Endothelial cell of umbilical vein (primary cell): ENCODE measurements at regions not wholly inside any gene's neighbourhood (a gene's known extent, or its start where the extent isn't known, plus 50 kb on each side); places are given as distances from the start of the nearest gene placed in this dataset.

Experiments
- BruUV-seq: library from RNA; stranded (reverse); fragments of 400-500 nt; replicated peaks from 2 replicates; lab custom pipeline; 2021; lab: Mats Ljungman, UMichigan
- CTCF ChIA-PET: fragments of 300-600, 350-600 bp; sonication (Branson Sonifier 250); formaldehyde crosslinking; loops from one replicate; lab custom pipeline; 2021; ENCODE audit warnings: antibody characterized with exemption, inconsistent platforms; lab: Charles Lee
- POLR2A ChIA-PET: fragments of 300-600, 350-600 bp; sonication (Branson Sonifier 250); formaldehyde crosslinking; loops from one replicate; lab custom pipeline; 2021; ENCODE audit warnings: antibody characterized with exemption, inconsistent platforms; lab: Charles Lee
- DNase-seq: peaks from one replicate; pipeline ENCODE4 v3.0.0-alpha.2; 2011; ENCODE audit warnings: low read depth, low spot score
- FAIRE-seq: peaks from 2 replicates; lab custom pipeline; 2011; peaks lifted over from hg19 to GRCh38; lab: Jason Lieb, UNC
- H2AFZ ChIP-seq: 2 replicates; pipeline ENCODE4 v1.6.0; 2012; ENCODE audit warnings: low read depth, low read length, control low read depth, inconsistent platforms
- H3K27ac ChIP-seq: 2 replicates; pipeline ENCODE4 v1.5.1; 2011; ENCODE audit warnings: low read depth, mild to moderate bottlenecking, control low read depth, low read length, moderate library complexity; ENCODE audit not compliant: insufficient read depth
- H3K27me3 ChIP-seq, 2 experiments: 2 replicates each; pipeline versions ENCODE4 v1.6.0 to v1.6.1; 2011; ENCODE audit warnings: low read length in 2 of 2, mixed read lengths in 1 of 2; ENCODE audit not compliant: control insufficient read depth in 2 of 2, insufficient read depth in 2 of 2
- H3K36me3 ChIP-seq, 2 experiments: 2 replicates in 1 of 2; 3 replicates in 1 of 2; pipeline ENCODE4 v1.5.1; 2011; ENCODE audit warnings: low read length in 2 of 2, mild to moderate bottlenecking in 1 of 2, moderate library complexity in 1 of 2; ENCODE audit not compliant: control insufficient read depth in 2 of 2, insufficient read depth in 2 of 2; ENCODE audit errors: extremely low read depth in 1 of 2
- H3K4me1 ChIP-seq: 3 replicates; pipeline ENCODE4 v1.5.1; 2011; ENCODE audit warnings: mild to moderate bottlenecking, low read length; ENCODE audit not compliant: control insufficient read depth, insufficient read depth; ENCODE audit errors: extremely low read depth
- H3K4me2 ChIP-seq: 2 replicates; pipeline ENCODE4 v1.6.1; 2011; ENCODE audit warnings: low read length, control low read depth, mixed read lengths; ENCODE audit not compliant: insufficient read depth
- H3K4me3 ChIP-seq, 3 experiments: fragments of 200-600 bp in 1 of 3; sonication (generic), shearing (Covaris generic) in 1 of 3; replicated peaks in 1 of 3; 2 replicates each; pipeline ENCODE4 v1.5.1; 2011 to 2016; ENCODE audit warnings: control low read depth in 3 of 3, low read length in 3 of 3, mild to moderate bottlenecking in 2 of 3, inconsistent platforms in 1 of 3, low read depth in 1 of 3, moderate library complexity in 1 of 3; ENCODE audit not compliant: insufficient read depth in 1 of 3
- H3K79me2 ChIP-seq: 2 replicates; pipeline ENCODE4 v1.6.0; 2012; ENCODE audit warnings: low read length, inconsistent platforms; ENCODE audit not compliant: control insufficient read depth, insufficient read depth
- H3K9ac ChIP-seq: replicated peaks from 2 replicates; pipeline ENCODE3; 2011; ENCODE audit warnings: low read length, control low read depth; ENCODE audit not compliant: insufficient read depth; ENCODE audit errors: extremely low read depth
- H3K9me1 ChIP-seq: replicated peaks from 3 replicates; pipeline ENCODE4 v1.6.0; 2011; ENCODE audit warnings: mild to moderate bottlenecking, low read length; ENCODE audit not compliant: control insufficient read depth, insufficient read depth; ENCODE audit errors: extremely low read depth
- H3K9me3 ChIP-seq: replicated peaks from 2 replicates; pipeline ENCODE4 v1.5.1; 2012; ENCODE audit warnings: low read length, inconsistent platforms; ENCODE audit not compliant: control insufficient read depth, insufficient read depth
- H4K20me1 ChIP-seq: replicated peaks from 2 replicates; pipeline ENCODE3; 2011; ENCODE audit warnings: mild to moderate bottlenecking, low read length; ENCODE audit not compliant: control insufficient read depth, insufficient read depth; ENCODE audit errors: extremely low read depth
- CTCF ChIP-seq, 2 donors: IDR thresholded peaks; 1 replicate in 1 of 2; 2 replicates in 1 of 2; pipeline ENCODE4 v1.5.1; 2011; ENCODE audit warnings: low read length in 2 of 2, mild to moderate bottlenecking in 2 of 2, moderate library complexity in 2 of 2, control low read depth in 1 of 2, inconsistent platforms in 1 of 2, low read depth in 1 of 2; ENCODE audit not compliant: insufficient read depth in 1 of 2; ENCODE audit errors: extremely low read depth in 1 of 2
- EZH2 ChIP-seq: IDR thresholded peaks from 2 replicates; pipeline ENCODE4 v1.6.1; 2012; ENCODE audit warnings: borderline replicate concordance, low read depth, mild to moderate bottlenecking, moderate library complexity, low read length, inconsistent platforms; ENCODE audit not compliant: severe bottlenecking
- JUN ChIP-seq: IDR thresholded peaks from 2 replicates; pipeline ENCODE4 v1.6.1; 2011; ENCODE audit warnings: borderline replicate concordance, low read depth; ENCODE audit not compliant: insufficient read length, insufficient read depth
- POLR2A ChIP-seq: IDR thresholded peaks from 2 replicates; pipeline ENCODE4 v1.6.1; 2012; ENCODE audit warnings: low read depth, mild to moderate bottlenecking, control low read depth, low read length
- POLR2AphosphoS5 ChIP-seq: IDR thresholded peaks from 2 replicates; pipeline ENCODE4 v1.6.1; 2012; ENCODE audit warnings: low read depth, mild to moderate bottlenecking, control low read depth, low read length, moderate library complexity; ENCODE audit not compliant: insufficient read depth
- dilution Hi-C: fragments of 300-500 bp; cut with MboI; formaldehyde crosslinking; loops from one replicate; pipeline ENCODE4 v1.15.0; 2019; ENCODE audit warnings: low sequenced_read_pairs; ENCODE audit not compliant: extremely low pct_ligation_motif_present
- intact Hi-C: fragments of 100-400 bp; cut with micrococcal nuclease; formaldehyde crosslinking; loops from one replicate; pipeline ENCODE4 v1.10.0; 2022

- no peak for DNase-seq
- intact Hi-C loops (loop anchor here (5.0 to 10.0 kb wide), 4 partner anchors 442 to 1325 kb away; partner anchors contain the start of gene PTBP2), dilution Hi-C loops (no loop called here)
- peaks cover 27% of the 10 kb centered on the region for H3K79me2 ChIP-seq
- H3K9me3 ChIP-seq: no peaks in the 10 kb centered on the region
- no peak overlapping the region for H3K27ac ChIP-seq
- H3K27me3 ChIP-seq: no peaks in the 10 kb centered on the region
- no TSS peak for BruUV-seq
- CTCF ChIA-PET: interaction anchor here (1.1 to 3.2 kb wide), 4 partner anchors 44 to 1085 kb away, joined by 3 to 22 read pairs (median 12); partner anchors contain the start of gene DPYD
- no peak overlapping the region for H3K4me3 ChIP-seq
- no peak overlapping the region for H2AFZ ChIP-seq
- peaks cover 23% of the 10 kb centered on the region for H3K4me1 ChIP-seq
- no peaks in the 10 kb centered on the region for H3K36me3 ChIP-seq
- no peaks in the 10 kb centered on the region for H3K9me1 ChIP-seq
- POLR2A ChIA-PET: no interaction called here
- no peak overlapping the region for H3K4me2 ChIP-seq
- no peak overlapping the region for H3K9ac ChIP-seq
- no peaks in the 10 kb centered on the region for H4K20me1 ChIP-seq
- no peak for FAIRE-seq
- TF ChIP-seq EZH2: no peak
- TF ChIP-seq POLR2A: no peak
- no peak for TF ChIP-seq CTCF (IDR thresholded peaks at IDR 0.05; ENCODE audit: extremely low read depth in 1 of 2, insufficient read depth in 1 of 2, low read depth in 1 of 2, low read length in 2 of 2)
- no peak for TF ChIP-seq JUN
- TF ChIP-seq POLR2AphosphoS5: no peak
These were observed 126.3 kb upstream of the DPYD start for GRCh38 chr1:98047171-98047570.
